Epidermal melanocyte (primary cell): ENCODE measurements at regions not wholly inside any gene's neighbourhood (a gene's known extent, or its start where the extent isn't known, plus 50 kb on each side); places are given as distances from the start of the nearest gene placed in this dataset.
"Not testable (repeated sequence)": the region's sequence is repeated elsewhere in the genome, so short reads cannot be mapped to it uniquely, and the experiment has no call there.

Source experiments
- DNase-seq: peaks from one replicate; pipeline ENCODE4 v3.0.0; 2011; ENCODE audit warnings: low spot score; ENCODE audit not compliant: insufficient read length

DNA sequence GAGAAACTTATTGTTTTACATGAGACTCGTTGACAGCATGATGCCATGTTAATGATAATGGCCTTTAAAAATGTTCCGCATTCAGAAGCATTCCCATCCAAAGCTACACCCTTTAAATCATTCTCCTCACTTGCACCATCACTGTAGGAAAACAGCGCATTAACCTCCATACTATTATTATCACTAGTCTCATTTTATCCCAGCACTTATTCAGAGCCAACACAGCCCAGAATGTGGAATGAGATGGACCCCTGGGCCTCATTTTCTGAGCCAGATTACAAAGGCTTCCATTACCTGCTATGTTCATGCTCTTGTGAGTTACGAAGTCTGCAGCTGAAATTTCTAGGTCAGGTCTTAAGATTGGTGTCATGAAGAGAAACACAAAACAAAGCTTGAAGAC lies 159.4 kb downstream of the HS3ST3A1 start:
- DNase-seq = no peak

DNA sequence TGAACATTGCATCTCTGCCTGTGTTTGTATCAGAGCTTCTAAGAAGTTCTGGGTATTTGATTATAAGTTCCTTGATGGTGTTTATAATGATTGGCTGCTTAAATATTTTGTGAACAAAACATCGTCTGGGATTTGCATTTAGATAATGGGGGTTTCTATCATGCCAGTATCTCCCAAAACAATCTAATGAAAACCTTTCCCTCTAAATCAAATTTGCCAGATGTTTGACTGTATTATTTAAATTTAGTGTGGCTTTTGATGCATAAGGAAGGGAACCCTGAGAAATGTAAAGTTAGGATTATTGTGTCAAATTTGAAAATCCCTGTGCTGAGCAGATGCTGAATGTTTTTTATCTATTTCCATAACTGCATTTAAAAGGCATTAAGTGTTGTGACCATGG lies 159.9 kb downstream of the HS3ST3A1 start:
- no peak for DNase-seq

DNA sequence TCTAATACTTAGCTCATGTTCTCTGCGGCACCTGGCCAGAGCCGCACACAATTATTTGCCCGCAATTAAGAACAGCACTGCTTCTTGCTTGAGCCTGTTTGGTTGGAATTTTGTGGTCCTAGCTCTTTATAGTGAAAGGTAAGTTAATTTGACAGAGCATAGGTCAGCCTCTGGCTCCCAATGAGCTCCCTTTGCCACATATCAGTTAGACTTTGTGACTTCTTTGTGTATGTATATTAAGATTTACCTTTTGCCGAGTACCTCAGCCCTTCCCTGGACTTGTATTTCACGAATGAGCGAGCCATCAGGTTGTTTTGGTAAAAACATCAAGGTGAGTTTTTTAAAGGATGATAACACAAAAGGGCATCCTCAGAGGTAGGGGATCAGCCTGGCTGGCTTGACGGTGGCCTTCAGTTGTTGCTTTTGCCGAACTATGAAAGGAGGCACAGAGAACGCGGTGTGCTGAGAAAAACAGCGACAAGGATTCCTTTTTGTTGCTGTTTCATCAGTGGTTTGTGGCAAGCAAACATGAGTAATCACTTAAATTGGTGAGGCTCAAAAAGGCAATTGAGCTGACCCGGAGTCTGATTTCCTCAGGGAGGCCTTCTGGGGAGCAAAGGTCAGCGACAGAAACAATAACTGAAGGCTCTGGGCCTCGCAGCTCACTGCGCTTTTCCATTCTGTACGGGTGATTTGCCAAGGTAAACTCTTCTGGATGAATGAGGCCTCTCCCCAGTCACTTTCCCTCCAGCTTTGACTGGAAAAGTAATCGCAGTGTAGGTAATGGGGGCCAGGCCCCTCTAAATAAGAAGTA lies 163.6 kb downstream of the HS3ST3A1 start:
- no peak for DNase-seq

DNA sequence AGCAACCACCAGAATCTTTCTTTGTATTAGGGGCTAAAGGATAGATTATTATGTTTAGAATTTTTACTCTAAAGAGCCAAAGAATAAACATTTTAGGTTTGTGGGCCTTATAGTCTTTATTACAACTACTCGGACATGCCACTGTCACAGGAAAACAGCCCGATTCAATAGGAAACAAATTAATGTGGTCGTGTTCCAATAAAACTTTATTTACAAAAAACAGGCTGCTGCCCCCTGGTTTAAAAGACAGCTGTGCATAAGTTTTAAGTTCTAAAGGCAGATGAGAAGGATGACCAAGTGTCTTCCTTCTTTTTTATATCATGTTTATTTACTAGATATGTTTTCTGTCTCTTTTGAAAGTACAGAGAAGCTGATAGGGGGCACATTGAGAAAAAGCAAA lies 166.5 kb downstream of the HS3ST3A1 start:
- DNase-seq = no peak

DNA sequence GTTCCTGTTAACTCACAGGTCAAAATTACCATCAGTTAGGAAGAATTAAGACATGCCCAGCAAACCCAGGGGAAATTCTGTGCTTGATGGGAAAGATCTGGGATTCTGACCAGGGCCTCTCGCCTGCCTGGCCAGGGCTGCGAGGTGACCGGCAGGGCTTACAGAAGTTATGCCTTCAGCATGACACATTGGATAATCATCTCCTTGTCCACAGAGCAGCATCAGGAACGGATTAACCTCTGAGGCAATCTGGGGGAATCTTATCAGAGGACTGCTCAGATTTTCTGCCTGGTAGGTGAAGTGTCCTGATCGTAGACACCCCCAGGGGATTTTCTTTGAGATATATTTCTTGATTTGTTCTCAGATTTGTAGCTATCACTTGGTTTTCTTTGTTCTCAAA lies 172.5 kb downstream of the HS3ST3A1 start:
- DNase-seq = peak; percentile 40

DNA sequence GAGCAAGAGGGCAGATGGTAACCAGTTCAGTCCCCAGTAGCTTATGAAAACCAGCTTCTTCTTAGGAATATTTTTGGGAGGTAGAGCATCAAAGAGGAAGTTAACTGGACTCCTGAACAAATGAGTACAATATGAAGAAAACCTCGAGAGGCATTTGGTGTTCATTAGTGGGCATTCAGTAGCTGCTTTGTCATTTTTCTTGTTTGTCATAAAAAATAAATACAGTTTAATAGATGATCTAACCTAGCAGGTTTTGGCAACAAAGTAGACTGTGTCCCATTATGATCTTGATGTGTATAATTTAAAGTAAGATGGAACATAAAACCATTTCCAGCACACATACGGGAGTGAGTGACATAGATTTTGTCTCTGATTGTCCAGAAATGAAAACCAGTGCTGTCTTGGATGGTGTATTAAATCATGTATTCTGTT lies 173.1 kb downstream of the HS3ST3A1 start:
- no peak for DNase-seq

DNA sequence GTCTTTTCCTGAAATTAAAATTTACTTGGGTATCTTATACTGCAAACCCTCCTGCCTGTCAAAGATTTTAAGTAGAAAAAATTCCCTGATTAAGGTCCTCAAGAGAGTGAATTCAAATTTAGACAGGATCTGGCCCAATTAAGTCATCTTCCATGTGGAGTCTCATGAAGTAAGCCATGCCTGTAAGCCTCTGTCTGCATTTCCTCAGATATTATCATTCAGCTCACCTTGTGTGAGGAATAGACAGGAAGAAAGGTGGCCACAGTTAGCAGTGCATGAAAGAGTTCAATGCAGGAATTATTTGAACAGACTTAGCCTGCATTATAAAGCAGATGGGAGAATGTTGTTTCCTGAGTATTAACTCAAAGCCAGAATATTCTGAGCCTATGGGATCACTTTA lies 174.7 kb downstream of the HS3ST3A1 start:
- DNase-seq = no peak

DNA sequence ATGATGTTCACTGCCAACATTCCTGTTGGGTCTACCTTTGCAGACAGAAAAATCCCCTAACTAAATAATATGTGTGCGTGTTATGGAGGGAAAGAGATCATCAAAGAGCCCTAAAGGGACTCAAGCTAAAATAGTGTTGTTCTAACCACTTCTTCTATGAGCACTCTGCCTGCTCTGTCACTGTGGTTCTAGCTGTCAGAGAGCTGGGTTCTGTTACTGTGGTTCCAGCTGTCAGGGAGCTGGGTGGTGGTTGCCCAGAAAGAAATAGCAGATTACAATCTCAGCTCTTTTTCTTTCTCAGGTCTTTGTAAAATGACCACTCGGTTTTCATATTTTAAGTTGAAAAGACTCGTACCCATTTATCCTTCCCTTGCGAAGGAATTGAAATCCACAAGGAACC lies 176.3 kb downstream of the HS3ST3A1 start:
- no peak for DNase-seq

DNA sequence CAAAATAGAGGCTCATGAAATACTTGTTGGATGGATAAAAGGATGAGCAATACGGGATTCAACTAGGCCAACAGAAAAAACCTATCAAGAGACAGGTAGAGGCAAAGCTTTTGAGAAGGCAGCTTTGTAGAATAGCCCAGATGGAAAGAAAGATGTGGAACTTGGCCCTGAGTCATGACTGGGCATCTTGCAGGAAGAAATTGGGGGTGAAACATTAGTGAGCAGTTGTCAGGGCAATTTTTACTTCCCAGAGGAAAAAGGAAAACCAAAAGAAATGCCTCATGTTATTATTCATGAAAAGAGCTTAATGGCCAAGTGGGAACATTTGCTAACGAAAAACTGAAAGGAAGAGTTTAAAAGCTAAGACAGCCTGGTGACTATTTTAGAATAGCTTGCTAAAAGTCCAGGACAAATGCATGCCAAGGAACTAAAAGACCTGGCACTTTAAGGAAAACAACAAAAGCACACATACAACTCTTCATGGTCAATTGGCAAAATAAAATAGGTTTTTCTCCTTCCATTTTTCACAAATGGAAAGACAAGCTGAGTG lies 180.1 kb downstream of the HS3ST3A1 start:
- DNase-seq = no peak

DNA sequence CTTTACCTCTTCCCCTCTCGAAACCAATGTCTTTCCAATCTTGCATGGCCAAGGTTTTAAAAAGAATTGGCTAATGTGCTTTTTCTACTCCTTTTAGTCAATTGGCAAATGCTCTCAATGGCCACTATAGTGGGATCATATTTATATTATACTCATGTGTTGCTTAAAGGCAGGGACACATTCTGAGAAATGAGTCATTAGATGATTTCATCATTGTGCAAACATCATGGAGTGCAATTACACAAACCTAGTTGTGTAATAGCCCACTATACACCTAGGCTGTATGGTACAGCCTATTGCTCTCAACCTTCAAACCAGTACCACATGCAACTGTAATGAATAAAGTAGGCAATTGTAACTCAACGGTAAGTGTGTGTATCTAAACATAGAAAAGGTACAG lies 180.9 kb downstream of the HS3ST3A1 start:
- DNase-seq = no peak

DNA sequence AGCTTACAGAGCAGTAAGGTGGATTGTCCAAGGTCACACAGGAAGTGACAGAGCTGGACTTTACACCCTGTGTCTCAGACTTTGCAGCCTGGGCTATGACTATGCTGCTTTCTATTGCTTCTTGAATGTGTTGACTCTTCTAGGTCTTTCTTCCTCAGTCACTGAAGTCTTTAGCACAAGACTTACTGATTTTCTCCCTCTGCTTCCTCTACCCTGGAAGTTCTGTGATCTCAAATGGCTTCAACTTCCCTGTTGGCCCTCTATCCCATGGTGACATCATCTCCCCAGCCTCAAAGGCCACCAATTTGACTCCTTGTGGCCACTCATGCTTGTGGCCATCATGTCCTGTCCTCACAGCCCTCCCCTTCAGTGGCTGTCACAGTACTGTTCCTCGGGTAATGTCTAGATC lies 181.3 kb downstream of the HS3ST3A1 start:
- no peak for DNase-seq

DNA sequence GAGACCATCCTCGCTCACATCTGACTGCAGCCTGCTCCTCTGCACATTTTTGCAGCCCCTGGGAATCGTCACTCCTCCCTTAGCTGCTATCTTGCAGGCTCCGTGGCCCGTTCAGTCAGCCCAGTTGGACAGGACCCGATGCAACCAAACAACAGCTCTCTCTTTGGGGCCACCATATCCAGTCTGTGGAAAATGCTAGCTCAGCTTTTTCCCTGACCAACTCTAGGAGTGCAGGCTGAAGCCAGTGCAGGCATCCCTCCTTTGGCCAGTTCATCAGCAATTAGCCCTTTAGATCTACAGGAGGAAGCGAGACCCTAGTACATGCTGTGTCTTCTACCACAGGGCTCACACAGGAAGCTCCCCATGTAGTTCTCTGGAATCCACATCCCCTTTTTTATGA lies 182.1 kb downstream of the HS3ST3A1 start:
- no peak for DNase-seq

DNA sequence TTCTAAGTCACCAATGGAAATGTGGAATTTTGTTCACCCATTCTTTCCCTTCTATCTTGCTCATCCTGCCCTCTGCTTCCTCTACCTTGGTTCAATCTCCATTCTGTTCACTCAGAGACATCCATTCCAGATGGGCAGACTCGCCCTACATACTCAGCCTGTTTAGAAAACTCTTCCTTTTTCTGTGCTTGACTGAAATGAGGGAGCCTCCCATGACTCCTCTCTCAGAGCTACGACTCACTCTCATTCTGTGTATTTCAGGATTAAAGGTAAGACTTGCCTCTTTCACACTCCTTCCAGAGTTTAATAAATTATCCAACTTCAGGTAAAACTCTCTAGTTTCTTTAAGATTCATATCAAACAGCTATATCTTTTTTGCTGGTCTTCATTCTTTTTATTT lies 182.8 kb downstream of the HS3ST3A1 start:
- DNase-seq = no peak

DNA sequence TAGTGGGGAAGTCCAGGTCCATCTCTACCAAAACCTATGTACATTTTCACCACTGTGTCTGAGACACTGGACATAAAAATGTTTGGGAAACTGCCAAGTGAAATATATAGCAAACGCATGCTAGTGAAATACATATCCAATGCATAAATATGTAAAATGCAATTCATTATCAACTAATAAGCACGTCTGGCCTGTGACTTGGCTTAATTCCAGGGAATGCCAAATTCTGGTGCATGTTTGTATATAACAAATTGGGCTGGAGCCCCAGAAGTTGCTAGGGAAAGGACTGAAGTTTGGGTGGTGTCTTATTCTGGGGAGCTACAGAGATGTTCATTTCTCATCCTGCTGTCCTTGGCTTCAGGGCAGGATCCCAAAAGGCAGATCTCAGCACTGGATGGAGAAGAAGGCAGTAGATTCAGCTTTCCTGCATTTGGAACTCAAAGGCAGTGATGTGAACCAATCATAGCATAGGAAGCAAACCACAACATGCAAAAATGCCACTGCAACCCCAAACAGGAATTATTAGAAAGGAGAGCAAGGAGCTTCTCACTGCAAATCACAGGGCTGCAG lies 184.3 kb downstream of the HS3ST3A1 start:
- no peak for DNase-seq

DNA sequence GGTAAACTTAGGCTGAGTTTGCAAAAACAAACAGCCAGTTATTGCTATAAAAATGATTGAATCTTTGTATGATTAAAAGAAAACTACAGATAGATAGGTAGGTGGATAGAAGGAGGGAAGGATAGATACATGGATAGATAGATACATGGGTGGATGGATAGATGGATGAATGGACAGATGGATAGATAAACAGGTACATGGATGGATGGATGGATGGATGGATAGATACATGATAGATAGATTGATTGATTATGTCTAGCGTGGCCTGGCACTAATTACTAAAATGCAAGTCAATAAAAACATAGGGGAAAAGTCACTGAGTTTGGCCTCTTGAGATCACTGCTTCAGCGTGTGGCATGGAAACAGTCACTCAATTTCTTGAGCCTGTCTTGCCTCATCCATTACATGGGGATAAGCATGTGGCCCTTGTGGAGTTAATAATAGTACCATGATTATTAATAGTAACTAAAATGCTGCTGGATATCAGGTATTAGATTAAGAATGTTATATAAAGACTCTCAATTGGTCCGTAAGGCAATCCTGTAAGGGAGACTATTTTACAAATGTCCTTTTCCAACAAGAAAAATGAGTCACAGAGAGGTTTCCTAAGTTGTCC lies 184.9 kb downstream of the HS3ST3A1 start:
- DNase-seq = no peak

DNA sequence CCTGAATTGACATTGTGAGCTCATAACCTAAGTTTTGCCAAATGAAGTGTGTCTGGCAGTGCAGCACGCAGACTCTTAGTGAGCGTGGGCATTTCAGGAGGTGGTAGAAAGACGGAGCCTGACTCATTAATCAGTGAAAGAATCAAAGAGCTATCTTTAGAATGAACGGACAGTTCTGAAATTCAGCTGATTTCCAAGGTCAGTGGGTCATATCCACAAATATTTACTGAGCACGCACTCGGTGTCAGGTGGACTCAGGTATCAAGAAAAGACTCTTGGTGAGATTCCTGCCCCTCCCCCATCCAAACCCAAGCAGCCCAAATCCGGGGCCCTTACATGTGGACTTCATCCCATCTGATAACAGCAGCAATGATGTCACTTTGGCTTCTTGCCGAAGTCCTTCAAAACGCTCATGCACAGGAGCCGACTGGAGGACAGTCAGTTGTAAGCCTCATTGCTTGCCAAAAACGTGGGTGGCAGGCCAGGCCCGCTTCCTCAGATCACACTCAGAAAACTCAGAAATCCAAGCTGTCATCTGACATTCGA lies 185.8 kb downstream of the HS3ST3A1 start:
- DNase-seq = no peak

DNA sequence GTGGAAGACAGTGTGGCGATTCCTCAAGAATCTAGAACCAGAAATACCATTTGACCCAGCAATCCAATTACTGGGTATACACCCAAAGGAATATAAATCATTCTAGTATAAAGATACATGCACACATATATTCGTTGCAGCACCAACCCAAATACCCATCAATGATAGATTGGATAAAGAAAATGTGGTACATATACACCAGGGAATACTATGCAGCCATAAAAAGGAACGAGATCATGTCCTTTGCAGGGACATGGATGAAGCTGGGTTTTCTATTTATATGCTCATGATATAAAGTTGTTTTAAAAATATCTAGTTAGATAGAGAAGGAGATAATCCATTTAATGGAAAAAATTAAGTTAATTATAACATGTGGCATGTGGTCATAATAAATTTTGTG lies 186.5 kb downstream of the HS3ST3A1 start:
- not testable (repeated sequence) for DNase-seq

DNA sequence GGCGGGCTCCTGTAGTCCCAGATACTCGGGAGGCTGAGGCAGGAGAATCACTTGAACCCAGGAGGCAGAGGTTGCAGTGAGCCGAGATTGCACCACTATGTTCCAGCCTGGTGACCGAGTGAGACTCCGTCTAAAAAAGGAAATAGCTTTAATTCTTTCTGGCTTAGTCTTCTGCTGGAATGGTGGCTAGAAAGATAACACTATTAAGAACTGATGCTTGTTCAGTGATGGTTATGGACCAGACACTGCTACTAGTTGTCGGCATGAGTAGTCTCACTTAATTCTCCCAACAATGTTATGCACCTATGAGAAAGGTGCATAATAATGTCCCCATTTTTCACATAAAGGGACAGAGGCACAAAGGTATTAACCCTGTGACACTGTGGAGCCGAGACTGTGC lies 188.7 kb downstream of the HS3ST3A1 start:
- DNase-seq = no peak

DNA sequence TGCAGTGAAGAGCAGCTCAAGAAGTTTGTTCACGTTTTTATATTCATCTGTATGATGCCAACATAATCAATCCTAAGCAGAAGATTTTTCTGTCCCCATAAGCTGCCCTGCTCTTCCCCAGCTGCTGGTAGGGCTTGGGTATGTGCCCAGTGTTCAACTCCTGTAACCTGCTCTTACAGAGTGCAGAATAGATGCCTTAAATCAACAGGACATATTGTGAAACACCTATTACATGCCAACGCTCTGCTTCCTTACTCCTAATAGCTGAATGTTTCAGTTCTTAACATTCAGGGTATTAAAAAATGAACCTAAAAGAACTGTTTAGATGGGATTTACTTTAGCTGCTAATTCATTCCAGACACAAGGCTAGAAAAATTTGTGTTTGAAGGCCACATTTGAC lies 190.9 kb downstream of the HS3ST3A1 start:
- DNase-seq = no peak

DNA sequence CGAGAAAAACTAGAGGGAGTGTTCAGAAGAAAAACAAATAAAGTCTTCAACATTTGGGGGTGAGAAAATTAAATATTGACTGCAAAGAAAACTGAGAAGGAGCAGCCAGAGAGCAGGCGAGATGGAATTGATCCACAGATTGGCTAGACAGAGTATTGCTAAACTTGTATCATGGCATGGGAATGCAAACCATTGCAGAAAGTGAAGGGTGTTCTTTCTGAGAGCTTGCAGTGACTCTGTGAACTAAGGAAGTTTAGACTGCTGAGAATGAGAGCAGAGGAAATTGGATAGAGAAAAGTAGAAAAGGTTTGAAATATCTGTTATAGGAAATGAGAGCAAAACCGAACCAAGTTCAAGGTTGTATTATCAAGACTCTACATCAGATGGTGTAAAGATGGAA lies 191.5 kb downstream of the HS3ST3A1 start:
- no peak for DNase-seq

DNA sequence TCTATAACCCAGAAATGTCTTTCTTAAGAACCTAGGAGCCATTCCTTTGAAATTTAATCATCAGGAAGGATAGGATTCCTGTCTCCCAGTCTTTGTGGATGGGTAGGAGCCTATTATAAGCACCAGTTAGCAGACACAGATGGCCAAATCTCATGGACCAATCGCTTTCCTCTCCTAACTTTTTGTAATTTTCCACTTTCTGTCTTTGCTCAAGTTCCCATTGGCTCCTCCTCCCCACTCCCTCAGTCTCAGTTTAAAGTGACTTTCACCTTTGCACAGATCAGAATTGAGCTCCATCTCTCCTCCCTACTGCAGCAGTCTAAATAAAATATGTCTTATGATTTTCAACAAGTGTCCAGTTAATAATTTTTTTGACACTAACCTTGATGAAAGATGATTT lies 192.3 kb downstream of the HS3ST3A1 start:
- DNase-seq = no peak

DNA sequence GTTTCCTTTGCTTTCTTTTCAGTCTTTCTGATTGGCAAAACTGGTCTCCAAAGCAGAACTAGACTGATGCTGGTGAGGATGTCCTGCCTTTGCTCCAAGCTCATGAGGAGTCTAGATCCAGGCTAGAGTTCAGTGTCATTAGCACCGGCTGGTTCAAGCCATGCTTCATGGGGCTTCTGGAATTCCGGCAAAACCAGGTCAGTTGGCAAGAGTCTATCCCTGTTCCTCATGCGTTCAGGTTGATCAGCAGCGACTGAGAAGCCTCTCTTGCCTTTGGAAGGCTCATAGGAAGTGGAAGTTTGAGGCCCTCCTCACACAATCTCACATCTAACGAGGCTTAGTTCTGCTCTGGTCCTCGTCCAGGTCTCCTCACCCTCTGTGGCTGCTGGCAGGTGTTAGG lies 194.3 kb downstream of the HS3ST3A1 start:
- no peak for DNase-seq
